OCI-LY3 (cell line): ENCODE measurements at regions not wholly inside any gene's neighbourhood (a gene's known extent, or its start where the extent isn't known, plus 50 kb on each side); places are given as distances from the start of the nearest gene placed in this dataset.

Source experiments
- H2AFZ ChIP-seq: fragments of 200-600, 300-600 bp; shearing (Covaris generic); 2 replicates; pipeline ENCODE4 v1.6.0; 2014; ENCODE audit warnings: antibody characterized with exemption, low read depth, low read length
- H3K27ac ChIP-seq: fragments of 200-600, 300-600 bp; sonication (generic); 2 replicates; pipeline ENCODE4 v1.5.1; 2014; ENCODE audit warnings: mild to moderate bottlenecking, low read length, moderate library complexity, mixed read lengths
- H3K27me3 ChIP-seq: fragments of 200-600, 300-600 bp; sonication (generic); 2 replicates; pipeline ENCODE4 v1.6.1; 2014; ENCODE audit warnings: low read depth, low read length, mixed read lengths
- H3K36me3 ChIP-seq: fragments of 200-600, 300-600 bp; sonication (generic); replicated peaks from 2 replicates; pipeline ENCODE3; 2014; ENCODE audit warnings: low read depth, low read length, mixed read lengths
- H3K4me1 ChIP-seq: fragments of 300-600, 200-600 bp; sonication (generic); 2 replicates; pipeline ENCODE4 v1.6.1; 2014; ENCODE audit warnings: low read length, mixed read lengths
- H3K4me2 ChIP-seq: fragments of 200-600, 300-600 bp; sonication (generic); 2 replicates; pipeline ENCODE4 v1.6.1; 2014; ENCODE audit warnings: low read length, mixed read lengths
- H3K4me3 ChIP-seq: fragments of 300-600, 200-600 bp; sonication (generic); 2 replicates; pipeline ENCODE4 v1.5.1; 2014; ENCODE audit warnings: antibody characterized with exemption, mild to moderate bottlenecking, low read length, moderate library complexity
- H3K79me2 ChIP-seq: fragments of 300-600, 200-600 bp; shearing (Covaris generic); 2 replicates; pipeline ENCODE4 v1.6.1; 2014; ENCODE audit warnings: mild to moderate bottlenecking, low read length, mixed read lengths
- H3K9ac ChIP-seq: fragments of 300-600, 200-600 bp; shearing (Covaris generic); 2 replicates; pipeline ENCODE4 v1.6.0; 2014; ENCODE audit warnings: mild to moderate bottlenecking, low read length, moderate library complexity
- H3K9me3 ChIP-seq: fragments of 200-600, 300-600 bp; shearing (Covaris generic); 2 replicates; pipeline ENCODE4 v1.6.1; 2014; ENCODE audit warnings: low read length, mixed read lengths; ENCODE audit not compliant: insufficient read depth
- H4K20me1 ChIP-seq: fragments of 200-600, 300-600 bp; sonication (generic); 2 replicates; pipeline ENCODE4 v1.6.1; 2016; ENCODE audit warnings: low read length, mixed read lengths; ENCODE audit not compliant: insufficient read depth
- CTCF ChIP-seq: fragments of 200-600, 300-600 bp; sonication (generic); IDR thresholded peaks from 2 replicates; pipeline ENCODE4 v1.5.1; 2014; ENCODE audit warnings: antibody characterized with exemption, low read length, low read depth
- EZH2phosphoT487 ChIP-seq: fragments of 200-600 bp; shearing (Covaris generic); IDR thresholded peaks from 2 replicates; pipeline ENCODE4 v1.6.1; 2018; ENCODE audit warnings: antibody characterized with exemption, mixed run types, low read depth

- Histone ChIP-seq H3K27ac (no peak overlapping the region), H3K9me3 (no peaks in the 10 kb centered on the region), H3K27me3 (no peaks in the 10 kb centered on the region), H3K36me3 (no peaks in the 10 kb centered on the region), H2AFZ (no peak overlapping the region), H3K9ac (no peak overlapping the region), H3K79me2 (no peaks in the 10 kb centered on the region), H4K20me1 (no peaks in the 10 kb centered on the region), H3K4me2 (no peak overlapping the region), H3K4me1 (no peaks in the 10 kb centered on the region), H3K4me3 (no peak overlapping the region)
- TF ChIP-seq EZH2phosphoT487, result no peak
- no peak for TF ChIP-seq CTCF
These were observed 357.7 kb downstream of the TTLL7 start for GRCh38 chr1:83641206-83641658.

GRCh38 chr1:83639785-83640184 lies 359.1 kb downstream of the TTLL7 start:
- Histone ChIP-seq H3K36me3 (no peaks in the 10 kb centered on the region), H3K9me3 (no peaks in the 10 kb centered on the region), H3K4me2 (no peak overlapping the region), H4K20me1 (no peaks in the 10 kb centered on the region), H2AFZ (no peak overlapping the region), H3K27ac (no peak overlapping the region), H3K9ac (no peak overlapping the region), H3K27me3 (no peaks in the 10 kb centered on the region), H3K79me2 (no peaks in the 10 kb centered on the region), H3K4me1 (no peaks in the 10 kb centered on the region), H3K4me3 (no peak overlapping the region)
- TF ChIP-seq EZH2phosphoT487, result no peak
- no peak for TF ChIP-seq CTCF

GRCh38 chr1:83637586-83637985 lies 361.3 kb downstream of the TTLL7 start:
- Histone ChIP-seq H3K27ac (no peak overlapping the region), H3K4me1 (no peaks in the 10 kb centered on the region), H3K27me3 (no peaks in the 10 kb centered on the region), H3K9me3 (no peaks in the 10 kb centered on the region), H3K9ac (no peak overlapping the region), H2AFZ (no peak overlapping the region), H3K79me2 (no peaks in the 10 kb centered on the region), H4K20me1 (no peaks in the 10 kb centered on the region), H3K36me3 (no peaks in the 10 kb centered on the region), H3K4me2 (no peak overlapping the region), H3K4me3 (no peak overlapping the region)
- no peak for TF ChIP-seq EZH2phosphoT487
- no peak for TF ChIP-seq CTCF

- H3K9ac ChIP-seq, result no peak overlapping the region
- H3K4me2 ChIP-seq, result no peak overlapping the region
- H3K27me3 ChIP-seq, result no peaks in the 10 kb centered on the region
- no peaks in the 10 kb centered on the region for H4K20me1 ChIP-seq
- no peak overlapping the region for H3K4me3 ChIP-seq
- H3K9me3 ChIP-seq, result no peaks in the 10 kb centered on the region
- H3K27ac ChIP-seq, result no peak overlapping the region
- H3K79me2 ChIP-seq, result no peaks in the 10 kb centered on the region
- no peaks in the 10 kb centered on the region for H3K36me3 ChIP-seq
- no peaks in the 10 kb centered on the region for H3K4me1 ChIP-seq
- TF ChIP-seq CTCF (no peak), EZH2phosphoT487 (no peak)
- no peak overlapping the region for H2AFZ ChIP-seq
These were observed 361.9 kb downstream of the TTLL7 start for GRCh38 chr1:83637009-83637408.
